ENCODE measurements at regions not wholly inside any gene's neighbourhood (a gene's known extent, or its start where the extent isn't known, plus 50 kb on each side); places are given as distances from the start of the nearest gene placed in this dataset.

DNA sequence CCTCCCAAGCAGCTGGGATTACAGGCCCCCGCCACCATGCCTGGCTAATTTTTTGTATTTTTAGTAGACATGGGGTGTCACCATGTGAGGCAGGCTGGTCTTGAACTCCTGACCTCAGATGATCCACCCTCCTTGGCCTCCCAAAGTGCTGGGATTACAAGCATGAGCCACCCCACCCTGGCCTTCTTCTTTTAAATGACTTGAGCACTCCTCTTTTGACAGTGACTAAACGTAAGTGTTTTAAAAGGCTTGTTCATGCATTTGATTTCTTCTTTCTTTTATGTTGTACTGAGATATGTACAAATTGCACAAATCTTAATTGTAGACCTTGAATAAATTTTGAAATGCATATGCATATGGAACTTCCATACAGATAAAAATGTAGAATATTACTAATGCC, 337.9 kb downstream of the CETN3 start:
- CTCF ChIA-PET: no interaction called here
- Histone ChIP-seq H3K4me3 (ENCODE audit: low read depth in 2 of 2, low read length in 2 of 2) (no peak overlapping the region), H3K36me3 (ENCODE audit: control insufficient read depth, insufficient read depth, low read length) (no peaks in the 10 kb centered on the region), H3K27ac (ENCODE audit: low read length) (no peak overlapping the region), H3K4me1 (ENCODE audit: control insufficient read depth, insufficient read depth, low read length) (no peaks in the 10 kb centered on the region), H3K27me3 (ENCODE audit: control insufficient read depth, insufficient read depth, low read length) (no peaks in the 10 kb centered on the region), H3K9me3 (ENCODE audit: control insufficient read depth, insufficient read depth, low read depth, low read length) (peaks cover 5% of the 10 kb centered on the region; the same call in 1 of the 2 replicates)
- DNase-seq (ENCODE audit: low read depth, low spot score): no peak
- TF ChIP-seq, protein P1, sequence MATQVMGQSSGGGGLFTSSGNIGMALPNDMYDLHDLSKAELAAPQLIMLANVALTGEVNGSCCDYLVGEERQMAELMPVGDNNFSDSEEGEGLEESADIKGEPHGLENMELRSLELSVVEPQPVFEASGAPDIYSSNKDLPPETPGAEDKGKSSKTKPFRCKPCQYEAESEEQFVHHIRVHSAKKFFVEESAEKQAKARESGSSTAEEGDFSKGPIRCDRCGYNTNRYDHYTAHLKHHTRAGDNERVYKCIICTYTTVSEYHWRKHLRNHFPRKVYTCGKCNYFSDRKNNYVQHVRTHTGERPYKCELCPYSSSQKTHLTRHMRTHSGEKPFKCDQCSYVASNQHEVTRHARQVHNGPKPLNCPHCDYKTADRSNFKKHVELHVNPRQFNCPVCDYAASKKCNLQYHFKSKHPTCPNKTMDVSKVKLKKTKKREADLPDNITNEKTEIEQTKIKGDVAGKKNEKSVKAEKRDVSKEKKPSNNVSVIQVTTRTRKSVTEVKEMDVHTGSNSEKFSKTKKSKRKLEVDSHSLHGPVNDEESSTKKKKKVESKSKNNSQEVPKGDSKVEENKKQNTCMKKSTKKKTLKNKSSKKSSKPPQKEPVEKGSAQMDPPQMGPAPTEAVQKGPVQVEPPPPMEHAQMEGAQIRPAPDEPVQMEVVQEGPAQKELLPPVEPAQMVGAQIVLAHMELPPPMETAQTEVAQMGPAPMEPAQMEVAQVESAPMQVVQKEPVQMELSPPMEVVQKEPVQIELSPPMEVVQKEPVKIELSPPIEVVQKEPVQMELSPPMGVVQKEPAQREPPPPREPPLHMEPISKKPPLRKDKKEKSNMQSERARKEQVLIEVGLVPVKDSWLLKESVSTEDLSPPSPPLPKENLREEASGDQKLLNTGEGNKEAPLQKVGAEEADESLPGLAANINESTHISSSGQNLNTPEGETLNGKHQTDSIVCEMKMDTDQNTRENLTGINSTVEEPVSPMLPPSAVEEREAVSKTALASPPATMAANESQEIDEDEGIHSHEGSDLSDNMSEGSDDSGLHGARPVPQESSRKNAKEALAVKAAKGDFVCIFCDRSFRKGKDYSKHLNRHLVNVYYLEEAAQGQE (IDR thresholded peaks at IDR 0.05; ENCODE audit: insufficient read depth in 1 of 2, low read depth in 2 of 2, low read length in 1 of 2): no peak
- TF ChIP-seq, protein P2, sequence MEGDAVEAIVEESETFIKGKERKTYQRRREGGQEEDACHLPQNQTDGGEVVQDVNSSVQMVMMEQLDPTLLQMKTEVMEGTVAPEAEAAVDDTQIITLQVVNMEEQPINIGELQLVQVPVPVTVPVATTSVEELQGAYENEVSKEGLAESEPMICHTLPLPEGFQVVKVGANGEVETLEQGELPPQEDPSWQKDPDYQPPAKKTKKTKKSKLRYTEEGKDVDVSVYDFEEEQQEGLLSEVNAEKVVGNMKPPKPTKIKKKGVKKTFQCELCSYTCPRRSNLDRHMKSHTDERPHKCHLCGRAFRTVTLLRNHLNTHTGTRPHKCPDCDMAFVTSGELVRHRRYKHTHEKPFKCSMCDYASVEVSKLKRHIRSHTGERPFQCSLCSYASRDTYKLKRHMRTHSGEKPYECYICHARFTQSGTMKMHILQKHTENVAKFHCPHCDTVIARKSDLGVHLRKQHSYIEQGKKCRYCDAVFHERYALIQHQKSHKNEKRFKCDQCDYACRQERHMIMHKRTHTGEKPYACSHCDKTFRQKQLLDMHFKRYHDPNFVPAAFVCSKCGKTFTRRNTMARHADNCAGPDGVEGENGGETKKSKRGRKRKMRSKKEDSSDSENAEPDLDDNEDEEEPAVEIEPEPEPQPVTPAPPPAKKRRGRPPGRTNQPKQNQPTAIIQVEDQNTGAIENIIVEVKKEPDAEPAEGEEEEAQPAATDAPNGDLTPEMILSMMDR (IDR thresholded peaks at IDR 0.05): no peak
- no peak for TF ChIP-seq TCF7L2 (IDR thresholded peaks at IDR 0.05; ENCODE audit: low read depth, low read length)
- no peak for TF ChIP-seq POLR2AphosphoS5 (IDR thresholded peaks at IDR 0.05; ENCODE audit: low read depth, low read length)
- no peak for TF ChIP-seq SIN3A (IDR thresholded peaks at IDR 0.05; ENCODE audit: borderline replicate concordance, insufficient read depth, low read depth, low read length)
- BruUV-seq (replicated peaks): no TSS peak
- in situ Hi-C loops (cut with HindIII; ENCODE audit: low pct_unique_long_range_greater_than_20kb, low sequenced_read_pairs) (no loop called here), intact Hi-C loops (cut with micrococcal nuclease; ENCODE audit: unreplicated experiment) (no loop called here)
- ATAC-seq: no peak
- POLR2A ChIA-PET: no interaction called here

DNA sequence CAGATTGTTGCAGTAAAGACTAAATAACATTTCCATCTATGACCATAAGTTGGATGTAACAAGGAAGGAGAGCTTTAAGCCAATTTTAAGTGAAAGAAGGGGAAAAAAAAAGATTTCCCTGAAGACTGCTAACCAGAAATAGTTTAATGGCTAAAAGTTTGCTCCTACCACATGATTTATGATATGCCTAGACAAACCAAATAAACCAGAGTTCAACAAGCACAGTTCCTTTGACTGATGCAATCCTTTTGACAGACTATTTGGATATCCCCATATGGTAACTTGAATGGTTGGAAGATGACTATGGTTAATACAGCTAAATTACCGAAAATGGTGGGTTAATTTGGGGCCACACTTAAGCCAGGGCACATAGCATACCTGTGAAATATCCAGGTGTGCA, 338.5 kb downstream of the CETN3 start:
- Histone ChIP-seq H3K9me3 (ENCODE audit: control insufficient read depth, insufficient read depth, low read depth, low read length) (peaks cover 6% of the 10 kb centered on the region; the same call in 1 of the 2 replicates), H3K4me1 (ENCODE audit: control insufficient read depth, insufficient read depth, low read length) (no peaks in the 10 kb centered on the region), H3K36me3 (ENCODE audit: control insufficient read depth, insufficient read depth, low read length) (no peaks in the 10 kb centered on the region), H3K27ac (ENCODE audit: low read length) (no peak overlapping the region), H3K27me3 (ENCODE audit: control insufficient read depth, insufficient read depth, low read length) (no peaks in the 10 kb centered on the region), H3K4me3 (ENCODE audit: low read depth in 2 of 2, low read length in 2 of 2) (no peak overlapping the region)
- intact Hi-C loops (cut with micrococcal nuclease; ENCODE audit: unreplicated experiment) (no loop called here), in situ Hi-C loops (cut with HindIII; ENCODE audit: low pct_unique_long_range_greater_than_20kb, low sequenced_read_pairs) (no loop called here)
- ATAC-seq: no peak
- no peak for TF ChIP-seq POLR2AphosphoS5 (IDR thresholded peaks at IDR 0.05; ENCODE audit: low read depth, low read length)
- TF ChIP-seq SIN3A (IDR thresholded peaks at IDR 0.05; ENCODE audit: borderline replicate concordance, insufficient read depth, low read depth, low read length): no peak
- TF ChIP-seq TCF7L2 (IDR thresholded peaks at IDR 0.05; ENCODE audit: low read depth, low read length): no peak
- TF ChIP-seq, protein P2 (IDR thresholded peaks at IDR 0.05): no peak
- TF ChIP-seq, protein P1 (IDR thresholded peaks at IDR 0.05; ENCODE audit: insufficient read depth in 1 of 2, low read depth in 2 of 2, low read length in 1 of 2): no peak
- ChIA-PET POLR2A (no interaction called here), CTCF (no interaction called here)
- DNase-seq (ENCODE audit: low read depth, low spot score): no peak
- BruUV-seq (replicated peaks): no TSS peak
